ENCODE measurements at regions not wholly inside any gene's neighbourhood (a gene's known extent, or its start where the extent isn't known, plus 50 kb on each side); places are given as distances from the start of the nearest gene placed in this dataset.

DNA sequence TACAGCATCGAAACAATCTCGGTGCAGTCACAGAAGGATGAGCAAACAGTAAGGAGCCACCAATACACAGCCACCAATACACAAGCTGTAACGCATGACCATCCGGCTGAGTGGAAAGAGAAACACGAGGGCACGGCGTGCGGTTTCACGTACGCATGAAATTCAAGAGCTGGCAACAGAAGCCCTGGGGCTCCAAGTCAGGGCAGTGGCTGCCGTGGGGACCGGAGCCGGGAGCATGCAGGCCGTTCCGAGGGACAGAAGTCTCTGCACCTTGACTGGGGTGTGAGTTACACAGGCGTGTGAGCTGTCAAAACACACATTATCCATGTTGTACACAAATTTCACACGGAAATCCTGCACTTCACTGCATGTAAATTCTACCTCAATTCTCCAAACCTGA is 50.6 kb upstream of the METRNL start:
- in situ Hi-C loops (cut with HindIII; ENCODE audit: low pct_unique_long_range_greater_than_20kb, low sequenced_read_pairs) = no loop called here
- no peak for TF ChIP-seq JUND (IDR thresholded peaks at IDR 0.05; ENCODE audit: low read depth)
- DNase-seq (ENCODE audit: low read depth in 1 of 2, low spot score in 1 of 2) = no peak

- in situ Hi-C loops (cut with HindIII; ENCODE audit: low pct_unique_long_range_greater_than_20kb, low sequenced_read_pairs) = no loop called here
- no peak for TF ChIP-seq JUND (IDR thresholded peaks at IDR 0.05; ENCODE audit: low read depth)
- DNase-seq (ENCODE audit: low read depth in 1 of 2, low spot score in 1 of 2) = no peak
Observed at GRCh38 chr17:83029571-83029970, 49.8 kb upstream of the METRNL start.
